ENCODE measurements at regions not wholly inside any gene's neighbourhood (a gene's known extent, or its start where the extent isn't known, plus 50 kb on each side); places are given as distances from the start of the nearest gene placed in this dataset.

DNA sequence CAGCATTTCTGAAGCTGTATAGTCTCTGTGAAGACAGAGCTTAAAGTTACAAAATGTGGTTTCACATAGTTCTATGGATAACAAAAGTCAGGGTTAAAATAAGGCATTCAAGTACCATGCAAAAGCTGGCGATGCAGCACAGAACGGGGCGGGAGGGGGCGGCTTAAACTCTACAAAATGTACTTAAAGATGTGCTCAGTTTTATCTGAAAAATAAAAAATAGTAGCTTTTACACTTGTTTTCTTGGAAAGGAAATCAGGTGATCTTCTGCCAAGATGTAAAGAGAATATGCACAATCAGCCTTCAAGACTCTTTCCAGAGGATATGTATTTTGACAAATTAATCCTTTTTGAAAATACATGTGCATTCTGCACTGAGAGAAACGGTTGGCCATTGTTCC lies 301.7 kb upstream of the EMCN start:
- Histone ChIP-seq H3K4me3 (ENCODE audit: low read depth, low read length, poor library complexity, severe bottlenecking) (no peak overlapping the region), H3K27ac (ENCODE audit: low read depth, low read length, poor library complexity, severe bottlenecking) (no peak overlapping the region), H3K27me3 (replicated peaks; ENCODE audit: insufficient read depth, low read depth, low read length, poor library complexity) (no peaks in the 10 kb centered on the region), H3K4me1 (ENCODE audit: insufficient read depth, low read length, poor library complexity, severe bottlenecking) (no peaks in the 10 kb centered on the region), H3K9me3 (ENCODE audit: low read depth, low read length, poor library complexity, severe bottlenecking) (no peaks in the 10 kb centered on the region), H3K36me3 (ENCODE audit: insufficient read depth, low read length, poor library complexity, severe bottlenecking) (no peaks in the 10 kb centered on the region)
- DNase-seq (ENCODE audit: low spot score), result no peak
- no peak for TF ChIP-seq EZH2 (IDR thresholded peaks at IDR 0.05; ENCODE audit: borderline replicate concordance, low read depth, low read length, poor library complexity, severe bottlenecking)
- TF ChIP-seq, protein P1, sequence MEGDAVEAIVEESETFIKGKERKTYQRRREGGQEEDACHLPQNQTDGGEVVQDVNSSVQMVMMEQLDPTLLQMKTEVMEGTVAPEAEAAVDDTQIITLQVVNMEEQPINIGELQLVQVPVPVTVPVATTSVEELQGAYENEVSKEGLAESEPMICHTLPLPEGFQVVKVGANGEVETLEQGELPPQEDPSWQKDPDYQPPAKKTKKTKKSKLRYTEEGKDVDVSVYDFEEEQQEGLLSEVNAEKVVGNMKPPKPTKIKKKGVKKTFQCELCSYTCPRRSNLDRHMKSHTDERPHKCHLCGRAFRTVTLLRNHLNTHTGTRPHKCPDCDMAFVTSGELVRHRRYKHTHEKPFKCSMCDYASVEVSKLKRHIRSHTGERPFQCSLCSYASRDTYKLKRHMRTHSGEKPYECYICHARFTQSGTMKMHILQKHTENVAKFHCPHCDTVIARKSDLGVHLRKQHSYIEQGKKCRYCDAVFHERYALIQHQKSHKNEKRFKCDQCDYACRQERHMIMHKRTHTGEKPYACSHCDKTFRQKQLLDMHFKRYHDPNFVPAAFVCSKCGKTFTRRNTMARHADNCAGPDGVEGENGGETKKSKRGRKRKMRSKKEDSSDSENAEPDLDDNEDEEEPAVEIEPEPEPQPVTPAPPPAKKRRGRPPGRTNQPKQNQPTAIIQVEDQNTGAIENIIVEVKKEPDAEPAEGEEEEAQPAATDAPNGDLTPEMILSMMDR (conservative IDR thresholded peaks at IDR 0.05; ENCODE audit: low read depth, low read length), result no peak
- POLR2A ChIA-PET (ENCODE audit: low non-redundant PET), result interaction anchor here (0.7 kb wide), 1 partner anchor 150 kb away, joined by 4 read pairs; no protein-coding TSS in a partner anchor
- intact Hi-C loops (cut with micrococcal nuclease; ENCODE audit: unreplicated experiment), result no loop called here
- no TSS peak for BruUV-seq (replicated peaks)
- CTCF ChIA-PET, result no interaction called here

DNA sequence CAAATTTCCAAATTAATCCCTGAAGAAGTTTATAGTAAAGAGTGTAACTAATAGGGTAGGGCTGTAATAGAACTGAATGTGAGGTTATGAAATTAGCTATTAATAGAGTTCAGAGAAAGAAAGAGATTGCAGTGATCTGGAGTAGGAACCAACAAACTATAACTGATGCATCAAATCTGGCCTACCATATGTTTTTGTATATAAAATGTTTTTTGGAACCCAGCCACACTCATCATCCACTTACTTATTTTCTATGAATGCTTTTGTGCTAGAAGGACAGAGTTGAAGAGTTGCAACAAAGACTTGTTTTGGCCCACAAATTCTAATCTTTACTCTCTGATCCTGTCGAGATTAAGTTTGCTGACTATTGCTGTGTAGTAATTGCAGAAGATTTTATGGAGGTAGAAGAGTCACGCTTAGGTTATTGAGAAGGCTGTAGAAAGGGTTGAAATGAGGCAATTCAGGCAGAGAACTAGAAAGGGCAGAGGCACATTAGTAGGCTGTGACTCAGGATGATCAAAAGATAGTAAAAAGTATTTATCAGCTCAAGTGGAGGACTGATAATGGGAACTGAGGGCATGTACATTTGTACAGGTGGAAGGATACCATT lies 298.7 kb upstream of the EMCN start:
- Histone ChIP-seq H3K4me3 (ENCODE audit: low read depth, low read length, poor library complexity, severe bottlenecking) (no peak overlapping the region), H3K27me3 (replicated peaks; ENCODE audit: insufficient read depth, low read depth, low read length, poor library complexity) (no peaks in the 10 kb centered on the region), H3K36me3 (ENCODE audit: insufficient read depth, low read length, poor library complexity, severe bottlenecking) (no peaks in the 10 kb centered on the region), H3K9me3 (ENCODE audit: low read depth, low read length, poor library complexity, severe bottlenecking) (no peaks in the 10 kb centered on the region), H3K27ac (ENCODE audit: low read depth, low read length, poor library complexity, severe bottlenecking) (no peak overlapping the region), H3K4me1 (ENCODE audit: insufficient read depth, low read length, poor library complexity, severe bottlenecking) (no peaks in the 10 kb centered on the region)
- no peak for TF ChIP-seq EZH2 (IDR thresholded peaks at IDR 0.05; ENCODE audit: borderline replicate concordance, low read depth, low read length, poor library complexity, severe bottlenecking)
- TF ChIP-seq, protein P1 (conservative IDR thresholded peaks at IDR 0.05; ENCODE audit: low read depth, low read length), result no peak
- ChIA-PET POLR2A (ENCODE audit: low non-redundant PET) (no interaction called here), CTCF (no interaction called here)
- BruUV-seq (replicated peaks), result no TSS peak
- intact Hi-C loops (cut with micrococcal nuclease; ENCODE audit: unreplicated experiment), result no loop called here
- peak; percentile 6 for DNase-seq (ENCODE audit: low spot score)

GRCh38 chr4:100811046-100811445 lies 293.2 kb upstream of the EMCN start:
- Histone ChIP-seq H3K9me3 (ENCODE audit: low read depth, low read length, poor library complexity, severe bottlenecking) (no peaks in the 10 kb centered on the region), H3K4me3 (ENCODE audit: low read depth, low read length, poor library complexity, severe bottlenecking) (no peak overlapping the region), H3K27ac (ENCODE audit: low read depth, low read length, poor library complexity, severe bottlenecking) (no peak overlapping the region), H3K4me1 (ENCODE audit: insufficient read depth, low read length, poor library complexity, severe bottlenecking) (no peaks in the 10 kb centered on the region), H3K36me3 (ENCODE audit: insufficient read depth, low read length, poor library complexity, severe bottlenecking) (no peaks in the 10 kb centered on the region), H3K27me3 (replicated peaks; ENCODE audit: insufficient read depth, low read depth, low read length, poor library complexity) (no peaks in the 10 kb centered on the region)
- intact Hi-C loops (cut with micrococcal nuclease; ENCODE audit: unreplicated experiment), result no loop called here
- BruUV-seq (replicated peaks), result no TSS peak
- TF ChIP-seq, protein P1 (conservative IDR thresholded peaks at IDR 0.05; ENCODE audit: low read depth, low read length), result no peak
- no peak for TF ChIP-seq EZH2 (IDR thresholded peaks at IDR 0.05; ENCODE audit: borderline replicate concordance, low read depth, low read length, poor library complexity, severe bottlenecking)
- ChIA-PET CTCF (no interaction called here), POLR2A (ENCODE audit: low non-redundant PET) (no interaction called here)
- DNase-seq (ENCODE audit: low spot score), result no peak
